H9 (cell line): ENCODE measurements at regions not wholly inside any gene's neighbourhood (a gene's known extent, or its start where the extent isn't known, plus 50 kb on each side); places are given as distances from the start of the nearest gene placed in this dataset.

ENCODE experiments used
- DNase-seq: peaks from one replicate; pipeline ENCODE4 v3.0.0-alpha.2; 2017
- H2AFZ ChIP-seq: one replicate; pipeline ENCODE4 v1.6.1; 2013; ENCODE audit warnings: mild to moderate bottlenecking, low read length, control low read depth, moderate library complexity
- H2AK5ac ChIP-seq: 2 replicates; pipeline ENCODE4 v1.6.1; 2013; ENCODE audit warnings: low read length, control low read depth, mixed read lengths; ENCODE audit not compliant: insufficient read length
- H2BK120ac ChIP-seq: one replicate; pipeline ENCODE4 v1.6.1; 2013; ENCODE audit warnings: low read depth, mild to moderate bottlenecking, low read length, control low read depth, inconsistent platforms; ENCODE audit not compliant: poor library complexity, severe bottlenecking
- H2BK12ac ChIP-seq: 2 replicates; pipeline ENCODE4 v1.6.1; 2013; ENCODE audit warnings: low read length, control low read depth, mixed read lengths, low read depth; ENCODE audit not compliant: insufficient read length
- H2BK15ac ChIP-seq: 2 replicates; pipeline ENCODE4 v1.6.1; 2013; ENCODE audit warnings: low read depth, low read length, control low read depth
- H2BK20ac ChIP-seq: one replicate; pipeline ENCODE4 v1.6.1; 2013; ENCODE audit warnings: low read depth, mild to moderate bottlenecking, low read length, control low read depth, inconsistent platforms; ENCODE audit not compliant: poor library complexity, severe bottlenecking
- H2BK5ac ChIP-seq: 2 replicates; pipeline ENCODE4 v1.6.1; 2013; ENCODE audit warnings: low read length, control low read depth, mixed read lengths; ENCODE audit not compliant: insufficient read length
- H3K14ac ChIP-seq: 2 replicates; pipeline ENCODE4 v1.6.1; 2013; ENCODE audit warnings: low read length, control low read depth; ENCODE audit not compliant: insufficient read depth
- H3K18ac ChIP-seq: 2 replicates; pipeline ENCODE4 v1.6.1; 2013; ENCODE audit warnings: low read depth, mild to moderate bottlenecking, mixed read lengths, low read length, control low read depth; ENCODE audit not compliant: insufficient read length
- H3K23ac ChIP-seq: 2 replicates; pipeline ENCODE4 v1.6.1; 2013; ENCODE audit warnings: low read length, control low read depth, mixed read lengths, low read depth; ENCODE audit not compliant: insufficient read length
- H3K23me2 ChIP-seq: 2 replicates; pipeline ENCODE4 v1.6.1; 2013; ENCODE audit warnings: low read depth, mild to moderate bottlenecking, mixed read lengths, low read length, control low read depth; ENCODE audit not compliant: insufficient read length, poor library complexity, severe bottlenecking
- H3K27ac ChIP-seq: 2 replicates; pipeline ENCODE4 v1.5.1; 2013; ENCODE audit warnings: low read length, control low read depth, mixed read lengths, low read depth; ENCODE audit not compliant: insufficient read length
- H3K27me3 ChIP-seq: 2 replicates; pipeline ENCODE4 v1.6.1; 2013; ENCODE audit warnings: low read length, control low read depth, inconsistent platforms; ENCODE audit not compliant: insufficient read depth
- H3K4ac ChIP-seq: 2 replicates; pipeline ENCODE4 v1.6.1; 2013; ENCODE audit warnings: low read depth, mild to moderate bottlenecking, control low read depth, inconsistent platforms, low read length, moderate library complexity
- H3K4me1 ChIP-seq: 2 replicates; pipeline ENCODE4 v1.6.1; 2013; ENCODE audit warnings: low read length, control low read depth, inconsistent platforms; ENCODE audit not compliant: insufficient read depth
- H3K4me2 ChIP-seq: 2 replicates; pipeline ENCODE4 v1.6.1; 2013; ENCODE audit warnings: low read length, control low read depth, mixed read lengths; ENCODE audit not compliant: insufficient read length, insufficient read depth
- H3K56ac ChIP-seq: 2 replicates; pipeline ENCODE4 v1.6.1; 2013; ENCODE audit warnings: low read depth, mild to moderate bottlenecking, mixed read lengths, low read length, control low read depth; ENCODE audit not compliant: insufficient read length
- H3K79me1 ChIP-seq: 2 replicates; pipeline ENCODE4 v1.6.1; 2013; ENCODE audit warnings: low read depth, mild to moderate bottlenecking, moderate library complexity, low read length, control low read depth, inconsistent platforms; ENCODE audit not compliant: insufficient read depth, poor library complexity, severe bottlenecking
- H3K79me2 ChIP-seq: 2 replicates; pipeline ENCODE4 v1.6.1; 2013; ENCODE audit warnings: low read length, control low read depth, inconsistent platforms; ENCODE audit not compliant: insufficient read depth
- H3K9ac ChIP-seq: 2 replicates; pipeline ENCODE4 v1.6.1; 2013; ENCODE audit warnings: low read length, control low read depth, mixed read lengths; ENCODE audit not compliant: insufficient read length; ENCODE audit errors: extremely low read depth
- H3K9me3 ChIP-seq: one replicate; pipeline ENCODE4 v1.6.1; 2013; ENCODE audit warnings: low read depth, low read length, inconsistent platforms; ENCODE audit not compliant: control insufficient read depth
- H3T11ph ChIP-seq: one replicate; pipeline ENCODE4 v1.6.1; 2013; ENCODE audit warnings: mild to moderate bottlenecking, low read length, control low read depth, inconsistent platforms
- H4K20me1 ChIP-seq: one replicate; pipeline ENCODE4 v1.6.1; 2013; ENCODE audit not compliant: control insufficient read depth, insufficient read length, insufficient read depth
- H4K5ac ChIP-seq: 2 replicates; pipeline ENCODE4 v1.6.1; 2013; ENCODE audit warnings: low read depth, mild to moderate bottlenecking, mixed read lengths, low read length, control low read depth; ENCODE audit not compliant: insufficient read length
- H4K8ac ChIP-seq: replicated peaks from 2 replicates; pipeline ENCODE4 v1.6.1; 2013; ENCODE audit warnings: low read length, control low read depth, mixed read lengths, low read depth; ENCODE audit not compliant: insufficient read length
- H4K91ac ChIP-seq: 2 replicates; pipeline ENCODE4 v1.6.1; 2013; ENCODE audit warnings: low read depth, mild to moderate bottlenecking, moderate library complexity, mixed read lengths, low read length, control low read depth; ENCODE audit not compliant: insufficient read length
- H3K27ac Mint-ChIP-seq, 3 experiments: 2 replicates in 2 of 3; 3 replicates in 1 of 3; pipeline ENCODE4 v1.8.0; 2020 to 2021; ENCODE audit warnings: mixed read lengths in 3 of 3, mild to moderate bottlenecking in 1 of 3, moderate library complexity in 1 of 3
- H3K27me3 Mint-ChIP-seq: 2 replicates; pipeline ENCODE4 v1.8.0; 2021; ENCODE audit warnings: low read depth, mild to moderate bottlenecking, moderate library complexity, mixed read lengths
- H3K36me3 Mint-ChIP-seq, 3 experiments: 2 replicates in 2 of 3; 3 replicates in 1 of 3; pipeline ENCODE4 v1.8.0; 2020 to 2021; ENCODE audit warnings: low read depth in 3 of 3, mixed read lengths in 3 of 3; ENCODE audit not compliant: insufficient read depth in 1 of 3
- H3K4me1 Mint-ChIP-seq, 2 experiments: 2 replicates each; pipeline ENCODE4 v1.8.0; 2020; ENCODE audit warnings: mixed read lengths in 2 of 2
- H3K4me3 Mint-ChIP-seq, 2 experiments: 2 replicates in 1 of 2; 3 replicates in 1 of 2; pipeline ENCODE4 v1.8.0; 2020 to 2021; ENCODE audit warnings: mild to moderate bottlenecking in 2 of 2, mixed read lengths in 2 of 2, moderate library complexity in 1 of 2
- H3K9me3 Mint-ChIP-seq, 2 experiments: 2 replicates in 1 of 2; 3 replicates in 1 of 2; pipeline ENCODE4 v1.8.0; 2020; ENCODE audit warnings: mild to moderate bottlenecking in 2 of 2, mixed read lengths in 2 of 2, moderate library complexity in 1 of 2
- CTCF ChIP-seq: fragments of 200-600 bp; sonication (generic); conservative IDR thresholded peaks from 3 replicates; pipeline ENCODE4 v1.8.0; 2021; ENCODE audit warnings: antibody characterized with exemption, mild to moderate bottlenecking
- WGBS: extraction: QIAGEN DNeasy Blood & Tissue Kit; methylation state at CpG from one replicate; pipeline ENCODE4 v1.1.7; 2013; ENCODE audit warnings: missing lambda C conversion rate, low lambda C conversion rate, mixed read lengths; ENCODE audit not compliant: insufficient read length; ENCODE audit errors: extremely low coverage; 5-methylcytosine and 5-hydroxymethylcytosine counted together

GRCh38 chr5:168176941-168177340, 114.5 kb upstream of the WWC1 start:
- H3T11ph ChIP-seq, result no peak overlapping the region
- H2BK20ac ChIP-seq, result no peak overlapping the region
- no peak overlapping the region for H3K4me2 ChIP-seq
- no peak overlapping the region for H2BK12ac ChIP-seq
- Mint-ChIP-seq H3K27me3 (no peaks in the 10 kb centered on the region; the same call in 1 of the 2 replicates), H3K4me1 (peaks cover 23 to 34% of the 10 kb centered on the region in 2 experiments), H3K27ac (no peak overlapping the region), H3K9me3 (no peaks in the 10 kb centered on the region), H3K36me3 (no peaks in the 10 kb centered on the region; a peak in 1 of 7 replicates), H3K4me3 (no peak overlapping the region)
- no peak overlapping the region for H3K14ac ChIP-seq
- no peaks in the 10 kb centered on the region for H3K9me3 ChIP-seq
- no peak overlapping the region for H3K18ac ChIP-seq
- WGBS, result no CpG with 5 or more reads among the region's 3 CpGs
- no peak overlapping the region for H3K9ac ChIP-seq
- DNase-seq, result no peak
- no peaks in the 10 kb centered on the region for H3K79me1 ChIP-seq
- H2BK120ac ChIP-seq, result no peak overlapping the region
- no peak overlapping the region for H2AK5ac ChIP-seq
- H4K20me1 ChIP-seq, result no peaks in the 10 kb centered on the region
- no peaks in the 10 kb centered on the region for H3K79me2 ChIP-seq
- peaks cover 4% of the 10 kb centered on the region; the same call in 1 of the 2 replicates for H3K4me1 ChIP-seq
- no peak overlapping the region for H4K8ac ChIP-seq
- no peaks in the 10 kb centered on the region for H3K23me2 ChIP-seq
- no peak overlapping the region for H3K23ac ChIP-seq
- no peak overlapping the region for H2AFZ ChIP-seq
- no peak overlapping the region for H3K56ac ChIP-seq
- no peak overlapping the region for H4K91ac ChIP-seq
- H3K27ac ChIP-seq, result no peak overlapping the region
- H2BK5ac ChIP-seq, result no peak overlapping the region
- H3K27me3 ChIP-seq, result no peaks in the 10 kb centered on the region
- H2BK15ac ChIP-seq, result no peak overlapping the region
- no peak for TF ChIP-seq CTCF
- no peak overlapping the region for H4K5ac ChIP-seq
- H3K4ac ChIP-seq, result no peak overlapping the region
